ENCODE measurements at regions not wholly inside any gene's neighbourhood (a gene's known extent, or its start where the extent isn't known, plus 50 kb on each side); places are given as distances from the start of the nearest gene placed in this dataset.

DNA sequence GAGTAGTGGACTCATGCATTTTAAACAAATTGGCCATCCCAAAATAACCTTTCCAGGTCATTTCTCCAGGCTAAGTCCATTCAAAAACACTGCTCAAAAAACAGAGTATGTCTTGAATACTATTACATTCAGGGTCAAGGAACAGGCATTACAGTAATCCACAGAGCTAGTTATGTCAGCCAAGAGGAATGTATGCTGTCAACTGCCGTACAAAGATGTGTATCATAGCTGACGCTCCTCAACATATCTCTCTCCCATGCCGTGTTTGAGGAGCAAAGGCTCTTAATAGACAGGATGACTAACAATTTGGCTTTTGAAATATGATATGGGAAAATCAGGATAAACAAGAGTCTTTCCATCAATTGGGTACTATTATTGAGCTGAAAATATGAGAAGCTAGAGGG is 68.8 kb upstream of the KCTD1 start:
- TF ChIP-seq, protein P1, sequence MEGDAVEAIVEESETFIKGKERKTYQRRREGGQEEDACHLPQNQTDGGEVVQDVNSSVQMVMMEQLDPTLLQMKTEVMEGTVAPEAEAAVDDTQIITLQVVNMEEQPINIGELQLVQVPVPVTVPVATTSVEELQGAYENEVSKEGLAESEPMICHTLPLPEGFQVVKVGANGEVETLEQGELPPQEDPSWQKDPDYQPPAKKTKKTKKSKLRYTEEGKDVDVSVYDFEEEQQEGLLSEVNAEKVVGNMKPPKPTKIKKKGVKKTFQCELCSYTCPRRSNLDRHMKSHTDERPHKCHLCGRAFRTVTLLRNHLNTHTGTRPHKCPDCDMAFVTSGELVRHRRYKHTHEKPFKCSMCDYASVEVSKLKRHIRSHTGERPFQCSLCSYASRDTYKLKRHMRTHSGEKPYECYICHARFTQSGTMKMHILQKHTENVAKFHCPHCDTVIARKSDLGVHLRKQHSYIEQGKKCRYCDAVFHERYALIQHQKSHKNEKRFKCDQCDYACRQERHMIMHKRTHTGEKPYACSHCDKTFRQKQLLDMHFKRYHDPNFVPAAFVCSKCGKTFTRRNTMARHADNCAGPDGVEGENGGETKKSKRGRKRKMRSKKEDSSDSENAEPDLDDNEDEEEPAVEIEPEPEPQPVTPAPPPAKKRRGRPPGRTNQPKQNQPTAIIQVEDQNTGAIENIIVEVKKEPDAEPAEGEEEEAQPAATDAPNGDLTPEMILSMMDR (IDR thresholded peaks at IDR 0.05): no peak
- no peak for TF ChIP-seq POLR2A (IDR thresholded peaks at IDR 0.05)
- no peak for TF ChIP-seq POLR2AphosphoS5 (IDR thresholded peaks at IDR 0.05)
- TF ChIP-seq EP300 (IDR thresholded peaks at IDR 0.05; ENCODE audit: low read depth): no peak
- in situ Hi-C loops (cut with MboI; ENCODE audit: low pct_ligation_motif_present in 1 of 4, low pct_unique_long_range_greater_than_20kb in 1 of 4, low sequenced_read_pairs in 3 of 4): no loop called here
- Histone ChIP-seq H3K36me3 (no peaks in the 10 kb centered on the region), H3K9me3 (no peaks in the 10 kb centered on the region), H3K4me3 (no peak overlapping the region), H3K27ac (no peak overlapping the region), H3K27me3 (no peaks in the 10 kb centered on the region), H3K4me1 (no peaks in the 10 kb centered on the region)
- 49 to 61% methylated on average over 3 of the region's 3 CpGs for WGBS, 2 donors (ENCODE audit: low coverage in 1 of 2)
- no peak for DNase-seq
- intact Hi-C loops (cut with DNase I; ENCODE audit: low total_unique reads): no loop called here

- TF ChIP-seq POLR2A (IDR thresholded peaks at IDR 0.05): no peak
- TF ChIP-seq, protein P1 (IDR thresholded peaks at IDR 0.05): no peak
- intact Hi-C loops (cut with DNase I; ENCODE audit: low total_unique reads): no loop called here
- Histone ChIP-seq H3K4me1 (no peaks in the 10 kb centered on the region), H3K27ac (no peak overlapping the region), H3K9me3 (no peaks in the 10 kb centered on the region), H3K4me3 (no peak overlapping the region), H3K27me3 (no peaks in the 10 kb centered on the region), H3K36me3 (no peaks in the 10 kb centered on the region)
- DNase-seq: no peak
- 65 to 79% methylated on average over 2 to 3 of the region's 3 CpGs for WGBS, 2 donors (ENCODE audit: low coverage in 1 of 2)
- in situ Hi-C loops (cut with MboI; ENCODE audit: low pct_ligation_motif_present in 1 of 4, low pct_unique_long_range_greater_than_20kb in 1 of 4, low sequenced_read_pairs in 3 of 4): no loop called here
Observed at GRCh38 chr18:26614374-26614773, 66.0 kb upstream of the KCTD1 start.
